ENCODE measurements at regions not wholly inside any gene's neighbourhood (a gene's known extent, or its start where the extent isn't known, plus 50 kb on each side); places are given as distances from the start of the nearest gene placed in this dataset.

DNA sequence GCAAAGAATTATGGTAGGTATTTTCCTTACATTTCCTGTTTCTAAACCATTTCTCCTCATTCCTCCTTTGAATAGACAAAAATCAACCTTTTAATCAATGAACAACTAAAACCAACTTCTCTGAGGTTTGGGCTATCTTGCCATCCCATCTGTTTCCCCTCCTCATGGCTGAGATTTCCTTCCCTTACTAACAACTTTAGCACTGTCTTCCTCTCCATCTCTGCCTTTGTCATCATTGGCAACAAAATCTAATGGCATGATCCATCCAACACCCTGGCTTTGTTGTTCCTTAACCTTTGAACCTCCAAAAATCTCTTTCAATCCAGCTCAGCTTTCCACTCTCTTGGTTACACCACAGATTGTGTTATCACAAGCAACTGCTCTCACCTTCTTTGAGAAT, 95.3 kb upstream of the FAM136A start:
- DNase-seq = no peak

DNA sequence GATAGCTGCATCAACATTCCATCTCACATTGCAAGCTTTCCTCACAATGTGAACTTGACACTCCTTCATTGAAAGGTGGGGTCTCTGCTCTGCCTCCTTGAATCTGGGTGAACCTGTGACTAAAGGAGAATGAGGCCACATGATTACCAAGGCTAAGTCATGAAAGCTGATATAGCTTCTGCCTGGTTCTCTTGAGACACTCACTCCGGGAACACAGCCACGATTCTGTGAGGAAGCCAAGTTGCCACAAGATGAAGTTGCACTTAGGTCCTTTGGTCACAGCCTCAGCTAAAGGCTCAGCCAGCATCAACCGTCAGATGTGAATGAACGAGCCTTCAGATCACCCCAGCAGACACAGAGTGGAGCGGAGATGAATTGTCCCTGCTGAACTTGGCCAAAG, 94.7 kb upstream of the FAM136A start:
- DNase-seq = peak in 1 of 4 experiments; percentile 2

DNA sequence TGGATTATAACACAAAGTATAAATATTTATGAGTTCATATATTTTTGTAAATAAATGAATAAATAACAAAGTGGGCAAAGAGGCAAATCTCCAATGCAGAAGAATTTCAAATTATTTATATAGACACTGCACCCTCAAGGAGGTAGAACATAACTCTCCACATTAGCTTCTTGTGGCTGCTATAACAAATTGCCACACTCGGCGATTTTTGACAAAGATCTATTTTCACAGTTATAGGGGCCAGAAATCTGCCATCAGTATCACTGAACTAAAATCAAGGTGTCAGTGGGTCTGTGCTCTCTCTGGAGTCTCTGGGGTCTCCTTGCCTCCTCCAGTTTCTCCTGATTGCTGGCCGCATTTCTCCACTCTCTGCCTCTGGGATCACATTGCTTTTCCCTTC, 92.0 kb upstream of the FAM136A start:
- DNase-seq = no peak

DNA sequence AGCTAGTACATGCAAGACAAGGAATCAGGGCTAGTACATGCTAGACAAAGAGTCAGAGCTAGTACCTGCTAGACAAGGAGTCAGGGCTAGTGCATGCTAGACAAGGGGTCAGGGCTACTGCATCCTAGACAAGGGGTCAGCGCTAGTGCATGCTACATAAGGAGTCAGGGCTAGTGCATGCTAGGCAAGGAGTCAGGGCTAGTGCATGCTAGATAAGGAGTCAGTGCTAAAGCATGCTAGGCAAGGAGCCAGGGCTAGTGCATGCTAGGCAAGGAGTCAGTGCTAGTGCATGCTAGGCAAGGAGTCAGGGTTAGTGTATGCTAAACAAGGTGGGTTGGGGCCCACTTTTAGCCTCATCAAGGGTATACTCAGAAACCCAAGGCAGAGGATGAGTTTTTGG, 90.1 kb upstream of the FAM136A start:
- no peak for DNase-seq

DNA sequence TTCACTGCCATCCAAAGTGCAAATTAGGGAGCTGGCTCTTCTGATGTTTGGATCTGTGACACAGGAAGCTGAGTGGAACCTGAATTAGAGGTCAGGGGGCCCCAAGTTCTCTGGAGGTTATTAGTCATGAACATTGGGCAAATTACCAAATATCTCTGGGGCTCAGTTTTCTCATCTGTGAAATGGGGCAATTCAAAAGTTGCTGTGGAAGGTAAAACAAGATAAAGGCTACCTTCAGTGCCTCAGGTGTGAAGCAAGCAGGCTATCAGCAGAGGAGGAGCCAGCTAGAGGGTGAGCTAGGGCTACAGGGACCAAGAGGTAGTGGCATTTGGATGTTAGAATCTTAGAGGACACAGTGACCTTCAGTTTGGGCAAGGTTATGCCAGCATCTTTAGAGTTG, 89.4 kb upstream of the FAM136A start:
- no peak for DNase-seq

DNA sequence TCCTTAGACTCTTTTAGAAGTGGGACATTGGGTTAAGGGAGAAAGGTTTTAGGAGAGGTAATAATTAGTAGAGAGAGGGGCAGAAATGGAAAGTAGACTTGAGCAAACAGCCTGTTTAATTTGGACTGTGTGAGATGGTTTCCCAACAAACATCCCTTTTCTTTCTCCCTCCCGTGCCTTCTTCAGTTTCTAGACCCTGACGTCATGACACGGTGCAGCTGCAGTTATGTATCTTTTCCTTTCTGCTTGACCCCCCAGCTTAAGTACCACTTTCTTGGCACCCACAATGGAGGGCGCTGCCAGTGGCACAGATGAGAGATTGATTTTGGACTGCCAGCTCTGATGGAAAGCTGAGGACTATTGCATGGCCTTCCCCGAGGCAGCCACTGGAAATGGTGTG, 86.9 kb upstream of the FAM136A start:
- DNase-seq = no peak

DNA sequence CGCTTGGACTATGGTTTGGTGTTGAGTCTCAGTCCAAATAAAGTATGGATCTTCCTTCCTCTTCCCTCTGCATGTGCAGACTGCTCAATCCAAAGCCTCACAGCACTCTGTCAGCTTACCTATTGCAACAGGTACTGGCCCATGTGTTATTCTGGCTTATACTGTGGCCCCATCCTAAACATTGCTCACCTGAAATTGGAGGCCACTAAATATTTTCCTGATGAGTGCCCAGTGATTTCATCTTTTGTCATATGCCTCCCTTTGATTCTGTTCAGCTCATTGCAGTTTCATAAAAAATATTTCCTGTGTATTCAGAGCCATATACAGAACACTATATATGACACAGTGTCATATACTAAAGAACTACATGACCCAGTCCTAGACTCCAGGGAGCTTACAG, 86.3 kb upstream of the FAM136A start:
- DNase-seq = no peak

DNA sequence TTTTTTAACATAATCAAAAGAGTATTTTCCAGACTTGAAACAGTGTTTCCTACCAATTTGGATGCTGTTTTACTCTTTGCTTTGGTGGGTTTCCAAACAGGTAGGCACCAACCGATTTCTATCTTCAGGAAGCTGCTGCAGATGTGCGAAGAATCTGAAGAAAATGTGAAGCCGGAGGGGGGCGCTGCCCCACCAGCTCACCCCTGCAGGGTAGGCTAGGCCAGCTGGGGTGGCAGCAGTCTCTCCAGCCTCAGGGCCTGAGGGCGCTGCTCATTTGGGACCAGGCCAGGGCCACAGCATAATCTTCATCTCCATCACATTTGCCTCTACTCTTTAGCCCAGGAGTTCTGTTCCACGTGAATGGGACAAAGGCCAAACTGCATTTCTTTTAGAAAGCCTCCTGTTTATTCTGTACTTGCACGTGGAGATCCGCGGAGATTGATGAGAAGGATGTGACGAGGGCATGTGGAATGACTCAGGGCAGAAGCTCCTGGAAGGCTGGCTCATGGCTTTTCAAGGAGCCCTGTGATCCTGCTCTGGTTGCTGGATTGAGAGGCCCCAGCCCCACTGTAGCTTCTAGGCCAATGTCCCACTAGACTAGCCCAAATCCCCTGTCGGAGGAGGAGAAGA, 84.2 kb upstream of the FAM136A start:
- DNase-seq = no peak

DNA sequence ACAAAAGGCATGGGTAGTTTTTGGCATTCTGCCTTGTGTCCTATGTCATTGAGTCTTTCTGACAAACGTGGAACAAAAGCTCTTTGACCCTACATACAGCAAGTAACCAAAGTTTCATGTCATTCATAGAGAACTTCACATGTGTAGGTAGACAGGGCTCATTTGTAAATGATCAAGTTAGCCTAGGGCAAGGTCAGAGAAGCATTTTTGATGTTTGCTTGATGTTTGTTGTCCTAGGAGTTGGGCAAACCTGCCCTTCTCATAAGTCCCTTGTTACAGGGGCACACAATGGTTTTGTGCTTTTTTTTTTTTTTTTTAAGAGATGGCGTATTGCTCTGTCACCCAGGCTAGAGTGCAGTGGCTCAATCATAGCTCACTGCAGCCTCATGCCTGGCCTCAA, 83.3 kb upstream of the FAM136A start:
- no peak for DNase-seq

DNA sequence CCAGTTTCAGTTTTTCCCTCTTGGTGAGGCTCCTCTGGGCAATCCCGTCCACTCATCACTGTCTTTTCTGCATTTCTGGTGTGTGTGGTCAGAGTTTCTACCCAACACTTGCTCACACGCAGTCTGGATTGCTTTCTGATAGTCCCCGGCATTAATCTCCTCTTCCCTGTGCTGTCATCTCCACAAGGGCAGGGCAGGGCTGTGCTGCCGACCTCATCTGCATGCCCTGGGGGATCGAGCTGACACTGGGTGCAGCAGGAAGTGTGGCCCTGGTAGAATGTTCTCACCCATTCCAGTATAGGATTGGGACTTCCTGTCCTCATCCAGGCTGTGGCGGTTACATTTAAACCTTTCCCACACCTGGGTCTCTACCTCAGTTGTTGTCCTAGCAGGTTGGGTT, 80.0 kb upstream of the FAM136A start:
- DNase-seq = no peak

DNA sequence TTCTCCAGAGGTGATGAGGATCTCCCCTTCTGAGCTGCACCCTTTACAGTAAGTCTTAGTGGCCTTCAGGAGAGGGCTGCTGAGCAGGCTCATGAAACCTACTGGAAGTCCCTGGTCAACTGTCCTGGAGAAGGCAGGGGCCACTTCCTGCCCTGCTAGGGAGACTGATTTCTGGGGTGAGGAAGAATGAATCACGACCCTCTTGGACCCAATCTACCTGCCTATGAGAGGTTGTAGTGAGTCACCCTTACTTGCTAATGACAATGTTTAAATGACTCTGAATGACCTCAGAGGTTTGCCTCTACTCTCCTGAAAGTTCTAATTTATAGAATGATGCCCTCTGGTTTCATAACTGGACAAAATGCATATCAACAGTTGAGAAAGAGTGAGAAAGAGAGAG, 79.4 kb upstream of the FAM136A start:
- no peak for DNase-seq

DNA sequence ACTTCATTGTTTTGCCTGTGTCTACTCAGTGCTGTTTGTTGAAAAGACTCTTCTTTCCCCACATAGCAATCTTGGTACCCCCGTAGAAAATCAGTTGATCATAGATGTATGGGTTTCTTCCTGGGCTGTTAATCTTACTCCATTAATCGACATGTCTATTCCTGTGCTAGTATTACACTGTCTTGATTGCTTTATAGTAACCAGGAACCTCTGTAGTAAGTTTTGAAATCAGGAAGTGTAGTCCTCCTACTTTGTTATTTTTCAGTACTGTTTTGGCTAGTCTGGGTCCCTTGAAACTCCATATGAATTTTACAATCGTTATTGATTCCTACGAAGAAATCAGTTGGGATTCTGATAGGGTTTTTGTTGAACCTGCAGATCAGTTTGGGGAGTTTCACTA, 78.8 kb upstream of the FAM136A start:
- DNase-seq = peak in 2 of 4 experiments; percentile 9 to 24

DNA sequence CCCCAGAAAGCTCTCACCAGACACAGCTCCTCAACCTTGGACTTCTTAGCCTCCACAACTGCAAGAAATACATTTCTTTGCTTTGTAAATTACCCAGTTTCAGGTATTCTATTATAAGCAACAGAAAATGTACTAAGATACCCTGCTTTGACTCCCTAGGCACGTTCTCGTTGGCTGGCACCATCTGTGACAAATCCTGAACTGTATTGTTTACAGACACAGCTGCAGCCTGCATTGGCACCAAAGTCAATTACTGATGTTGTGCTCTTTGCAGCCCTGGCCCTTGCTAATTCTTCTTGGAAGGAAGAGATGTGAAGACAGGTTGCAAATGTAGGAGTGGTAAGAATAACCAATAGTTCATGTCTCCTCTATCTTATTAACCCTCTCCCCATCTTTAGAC, 72.7 kb upstream of the FAM136A start:
- DNase-seq = no peak

DNA sequence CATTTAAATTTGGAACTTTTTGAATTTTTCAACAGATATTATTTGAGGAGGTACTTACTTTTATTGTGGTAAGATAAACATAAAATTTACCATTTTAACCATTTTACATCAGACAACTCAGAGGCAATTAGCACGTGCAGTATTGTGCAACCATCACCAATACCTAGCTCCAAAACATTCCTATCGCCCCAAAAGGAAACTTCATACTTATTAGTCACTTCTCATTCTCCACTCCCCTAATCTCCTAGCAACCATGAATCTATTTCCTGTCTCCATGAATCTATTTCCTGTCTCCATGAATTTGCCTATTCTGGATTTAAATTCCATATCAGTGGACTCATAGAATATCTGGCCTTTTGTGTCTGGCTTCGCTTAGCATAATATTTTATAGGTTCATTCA, 69.9 kb upstream of the FAM136A start:
- DNase-seq = no peak

DNA sequence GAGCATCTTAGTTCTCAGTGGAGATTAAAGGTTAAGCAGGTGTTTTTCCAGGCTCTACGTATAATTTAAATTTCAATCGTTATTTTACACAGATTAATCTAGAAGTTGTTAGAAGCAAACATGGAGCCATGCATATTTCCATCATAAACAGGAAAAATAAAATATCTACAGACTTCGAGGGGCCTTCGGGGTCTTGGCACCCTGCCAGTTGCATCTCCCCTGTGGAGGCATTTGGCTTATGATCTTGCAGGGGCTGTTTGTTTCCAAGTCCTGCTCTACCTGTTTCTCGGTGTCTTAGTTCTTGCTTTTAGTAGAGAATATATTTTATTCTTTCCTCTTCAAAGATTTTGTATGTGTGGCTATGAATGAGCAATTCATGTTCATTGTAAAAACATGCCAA, 67.2 kb upstream of the FAM136A start:
- no peak for DNase-seq

DNA sequence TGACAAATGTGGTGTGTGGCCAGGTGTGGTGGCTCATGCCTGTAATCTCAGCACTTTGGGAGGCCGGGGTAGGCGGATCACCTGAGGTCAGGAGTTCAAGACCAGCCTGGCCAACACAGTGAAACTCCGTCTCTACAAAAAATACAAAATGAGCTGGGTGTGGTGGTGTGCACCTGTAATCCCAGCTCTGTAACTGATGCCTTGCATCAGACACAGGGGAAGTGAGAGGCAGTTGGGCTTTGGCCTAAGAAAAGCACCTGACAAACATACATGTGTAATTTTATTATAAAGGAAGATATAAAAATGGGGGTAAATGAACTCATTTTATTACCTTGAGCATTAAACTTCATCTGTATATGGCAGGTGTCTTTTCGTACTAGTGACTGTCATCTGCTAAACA, 66.7 kb upstream of the FAM136A start:
- DNase-seq = no peak

DNA sequence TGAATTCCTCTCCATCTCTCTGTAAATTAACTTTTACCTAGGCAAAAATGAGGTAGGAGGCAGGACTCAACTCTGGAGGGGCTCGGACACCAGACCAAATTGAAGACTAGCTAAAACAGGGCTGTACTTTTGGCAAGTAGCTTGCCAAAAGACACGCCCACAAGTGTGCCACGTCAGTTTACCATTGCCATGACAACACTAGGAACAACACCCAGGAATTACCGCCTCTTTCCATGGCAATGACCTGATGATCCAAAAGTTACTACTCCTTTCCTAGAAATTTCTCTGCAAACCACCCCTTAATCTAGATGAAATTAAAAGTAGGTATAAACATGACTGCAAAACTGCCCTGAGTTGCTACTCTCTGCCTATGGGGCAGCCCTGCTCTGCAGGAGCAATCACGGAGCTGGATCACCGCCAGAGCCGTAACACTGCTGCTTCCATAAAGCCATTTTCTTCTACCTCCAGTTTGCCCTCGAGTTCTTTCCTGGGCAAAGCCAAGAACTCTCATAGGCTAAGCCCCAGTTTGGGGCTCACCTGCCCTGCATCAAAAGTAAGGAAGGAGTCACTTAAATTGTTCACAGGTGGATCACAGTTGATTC, 66.0 kb upstream of the FAM136A start:
- no peak for DNase-seq

DNA sequence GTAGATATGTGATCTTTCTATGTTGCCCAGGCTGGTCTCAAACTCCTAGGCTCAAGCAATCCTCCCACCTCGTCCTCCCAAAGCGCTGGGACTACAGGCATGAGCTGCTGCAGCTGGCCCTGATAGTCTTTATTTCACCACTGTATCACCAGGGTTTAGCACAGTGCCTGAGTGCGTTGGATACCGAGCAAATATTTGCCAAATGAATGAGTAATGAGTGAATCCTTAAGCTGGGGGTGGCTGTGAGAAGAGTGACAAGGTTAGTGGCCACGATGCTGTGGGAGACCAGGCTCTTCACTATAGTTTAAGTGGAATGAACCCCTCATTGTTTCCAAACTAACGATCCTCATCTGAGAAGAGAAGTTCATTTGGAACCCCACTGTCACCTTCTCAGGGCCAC, 60.8 kb upstream of the FAM136A start:
- DNase-seq = no peak

DNA sequence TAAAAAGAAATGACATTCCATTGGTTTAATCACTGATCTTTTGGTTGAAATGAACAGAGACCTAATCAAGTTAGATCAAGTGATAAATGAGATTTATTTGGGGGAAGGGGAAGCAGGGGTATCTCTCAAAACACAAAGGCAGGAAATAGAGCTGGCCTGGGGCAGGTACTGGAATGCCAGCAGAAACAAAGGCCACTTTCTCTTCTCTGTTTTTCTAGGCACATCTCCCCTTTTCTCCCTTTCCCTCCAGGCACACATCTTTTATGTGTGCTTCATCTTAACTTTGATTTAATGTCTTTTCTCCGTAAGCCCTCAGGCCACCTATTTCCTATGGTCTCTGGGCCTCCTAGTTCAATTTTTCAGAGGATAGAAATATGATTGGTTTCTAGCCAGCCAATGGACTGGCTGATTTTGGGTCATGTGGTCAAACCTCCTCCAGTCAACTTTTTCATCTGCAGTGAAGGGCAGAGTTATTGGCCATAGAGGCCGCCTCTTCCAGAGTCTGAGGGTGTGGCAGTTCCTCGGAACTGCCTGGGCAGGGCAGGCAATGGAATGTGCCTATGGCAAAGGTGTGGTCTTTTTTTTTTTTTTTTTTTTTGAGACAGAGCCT, 58.9 kb upstream of the FAM136A start:
- DNase-seq = no peak

DNA sequence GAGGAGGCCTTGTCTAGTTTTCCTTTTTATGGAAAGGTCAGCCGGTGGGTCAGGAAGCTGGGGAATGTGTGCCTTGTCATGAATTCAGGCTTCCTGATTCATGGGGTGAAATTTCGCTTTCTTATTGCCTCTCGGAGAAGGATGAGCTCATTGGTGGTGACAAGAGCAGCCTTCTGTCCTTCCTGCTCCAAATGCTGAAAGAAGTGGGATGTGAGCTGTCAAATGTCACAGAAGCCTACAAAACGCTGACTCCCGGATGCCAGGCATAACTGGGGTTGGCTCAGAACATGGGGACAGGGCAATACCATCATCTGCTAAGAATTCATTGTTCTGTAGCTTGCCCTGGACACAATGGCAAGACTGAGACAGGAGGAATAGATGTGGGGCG, 55.8 kb upstream of the FAM136A start:
- peak in 3 of 4 experiments; percentile 32 to 45 (median 37) for DNase-seq

DNA sequence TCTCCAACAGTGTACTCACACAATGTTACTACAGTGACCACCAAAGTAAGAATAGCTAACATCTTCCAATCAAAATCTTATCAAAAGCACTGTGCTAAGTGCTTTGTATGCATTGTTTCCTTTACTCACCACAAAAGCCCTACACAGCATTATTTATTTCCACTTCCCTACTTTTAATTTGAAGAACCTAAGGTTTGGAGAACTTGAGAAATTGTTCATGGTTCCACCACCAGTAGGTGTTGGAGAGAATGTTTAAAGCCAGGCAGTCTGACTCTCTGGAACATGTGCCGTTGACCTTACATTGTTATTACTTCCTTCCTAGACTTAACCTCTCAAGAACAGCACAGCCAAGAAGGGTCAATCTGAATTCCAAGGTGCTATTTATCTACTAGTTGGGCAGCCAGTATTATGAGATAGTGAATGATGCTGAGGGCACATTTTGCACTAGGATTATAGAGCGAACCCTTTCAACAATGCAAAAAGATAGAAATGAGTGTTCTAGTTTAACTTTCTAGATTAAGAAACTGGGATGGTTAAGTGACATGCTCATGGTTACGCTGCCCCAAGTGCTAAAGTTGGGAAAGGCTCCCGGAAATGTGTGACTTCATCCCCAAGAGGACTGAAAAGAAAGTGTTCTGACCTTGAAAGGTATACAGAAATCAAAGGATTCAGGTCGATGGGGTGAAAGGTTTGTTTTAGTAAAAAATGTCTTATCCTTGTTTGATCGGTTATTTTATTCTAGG, 55.2 kb upstream of the FAM136A start:
- DNase-seq = peak; percentile 34 to 69 (median 52)

DNA sequence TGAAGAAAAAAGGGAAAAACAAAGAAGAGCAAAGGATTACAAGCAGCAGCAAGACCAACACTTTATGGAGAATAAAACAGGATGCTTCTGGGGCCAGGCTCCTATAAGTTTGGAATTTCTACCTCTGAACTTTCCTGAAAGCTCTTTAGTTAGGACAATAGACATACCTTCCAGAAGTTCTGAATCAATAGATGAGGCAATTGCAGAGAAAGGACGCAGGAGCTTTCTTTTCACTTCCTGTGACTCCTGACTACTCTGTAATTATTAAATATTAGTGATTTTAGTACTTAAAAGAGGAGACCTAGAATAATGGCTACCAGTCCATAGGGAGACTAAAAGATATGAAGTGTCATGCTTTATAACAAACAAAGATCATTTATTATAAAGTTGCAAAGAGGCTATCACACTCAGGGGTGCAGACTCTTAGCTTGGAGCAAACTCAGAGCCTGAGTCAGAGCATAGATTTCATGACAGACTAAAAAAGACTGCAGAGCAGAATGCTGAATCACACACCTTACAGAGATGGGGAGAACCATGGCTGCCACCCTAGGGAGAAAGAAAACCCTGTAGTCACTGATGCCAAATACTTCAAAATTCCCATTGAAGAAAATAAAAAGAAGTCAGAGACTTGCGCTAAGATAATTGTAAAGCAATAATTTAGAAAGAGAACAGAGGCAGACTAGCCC, 52.5 kb upstream of the FAM136A start:
- no peak for DNase-seq
